ENCODE measurements at regions not wholly inside any gene's neighbourhood (a gene's known extent, or its start where the extent isn't known, plus 50 kb on each side); places are given as distances from the start of the nearest gene placed in this dataset.

DNA sequence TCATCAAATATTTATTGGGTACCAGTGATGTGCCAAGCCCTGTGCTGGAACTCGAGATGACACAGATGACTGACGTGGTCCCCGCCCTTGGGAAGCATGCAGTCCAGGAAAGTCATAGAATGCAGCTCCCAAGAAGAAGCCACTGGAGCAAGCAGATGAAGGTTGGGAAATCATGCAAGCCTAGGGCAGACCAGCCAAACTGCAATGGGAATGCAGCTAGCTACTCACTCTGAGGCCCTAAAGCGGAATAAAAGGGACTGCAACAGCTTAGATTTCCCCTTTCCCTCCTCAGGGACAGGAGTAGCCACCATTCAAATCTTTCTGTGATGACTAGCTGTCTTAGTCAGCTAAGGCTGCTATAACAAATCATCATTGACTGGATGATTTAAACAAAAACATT, 152.2 kb downstream of the MAFB start:
- no peaks in the 10 kb centered on the region for H3K27me3 ChIP-seq (ENCODE audit: low read length)
- H3K4me1 ChIP-seq (ENCODE audit: insufficient read depth, low read length) = no peaks in the 10 kb centered on the region
- H3K4me3 ChIP-seq (ENCODE audit: low read length) = no peak overlapping the region
- H3K36me3 ChIP-seq (ENCODE audit: low read depth, low read length) = no peaks in the 10 kb centered on the region
- H4K20me1 ChIP-seq (ENCODE audit: low read length) = no peaks in the 10 kb centered on the region
- TF ChIP-seq, protein P1, sequence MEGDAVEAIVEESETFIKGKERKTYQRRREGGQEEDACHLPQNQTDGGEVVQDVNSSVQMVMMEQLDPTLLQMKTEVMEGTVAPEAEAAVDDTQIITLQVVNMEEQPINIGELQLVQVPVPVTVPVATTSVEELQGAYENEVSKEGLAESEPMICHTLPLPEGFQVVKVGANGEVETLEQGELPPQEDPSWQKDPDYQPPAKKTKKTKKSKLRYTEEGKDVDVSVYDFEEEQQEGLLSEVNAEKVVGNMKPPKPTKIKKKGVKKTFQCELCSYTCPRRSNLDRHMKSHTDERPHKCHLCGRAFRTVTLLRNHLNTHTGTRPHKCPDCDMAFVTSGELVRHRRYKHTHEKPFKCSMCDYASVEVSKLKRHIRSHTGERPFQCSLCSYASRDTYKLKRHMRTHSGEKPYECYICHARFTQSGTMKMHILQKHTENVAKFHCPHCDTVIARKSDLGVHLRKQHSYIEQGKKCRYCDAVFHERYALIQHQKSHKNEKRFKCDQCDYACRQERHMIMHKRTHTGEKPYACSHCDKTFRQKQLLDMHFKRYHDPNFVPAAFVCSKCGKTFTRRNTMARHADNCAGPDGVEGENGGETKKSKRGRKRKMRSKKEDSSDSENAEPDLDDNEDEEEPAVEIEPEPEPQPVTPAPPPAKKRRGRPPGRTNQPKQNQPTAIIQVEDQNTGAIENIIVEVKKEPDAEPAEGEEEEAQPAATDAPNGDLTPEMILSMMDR (conservative IDR thresholded peaks at IDR 0.05; ENCODE audit: low read depth, low read length) = no peak
- TF ChIP-seq EZH2phosphoT487 (IDR thresholded peaks at IDR 0.05; ENCODE audit: borderline replicate concordance, low read length) (no peak), EZH2 (IDR thresholded peaks at IDR 0.05; ENCODE audit: low read length, unreplicated experiment) (no peak)
- ChIA-PET POLR2A (ENCODE audit: unreplicated experiment) (no interaction called here), CTCF (no interaction called here)
- no peak overlapping the region for H2AFZ ChIP-seq (ENCODE audit: low read length)
- no TSS peak for BruUV-seq (replicated peaks)
- H3K4me2 ChIP-seq (ENCODE audit: low read length) = no peak overlapping the region
- H3K27ac ChIP-seq (ENCODE audit: low read length) = no peak overlapping the region
- intact Hi-C loops (cut with micrococcal nuclease) = no loop called here
- ATAC-seq = no peak
- H3K9me2 ChIP-seq (replicated peaks; ENCODE audit: low read length) = no peaks in the 10 kb centered on the region
- no peak overlapping the region for H3K9ac ChIP-seq (ENCODE audit: low read length)
- peaks cover 9% of the 10 kb centered on the region; the same call in 1 of the 2 replicates for H3K9me3 ChIP-seq (ENCODE audit: low read length)
- no peak for DNase-seq
- H3F3A ChIP-seq (ENCODE audit: low read length, unreplicated experiment) = no peaks in the 10 kb centered on the region
- no peaks in the 10 kb centered on the region for H3K79me2 ChIP-seq (ENCODE audit: low read length)

DNA sequence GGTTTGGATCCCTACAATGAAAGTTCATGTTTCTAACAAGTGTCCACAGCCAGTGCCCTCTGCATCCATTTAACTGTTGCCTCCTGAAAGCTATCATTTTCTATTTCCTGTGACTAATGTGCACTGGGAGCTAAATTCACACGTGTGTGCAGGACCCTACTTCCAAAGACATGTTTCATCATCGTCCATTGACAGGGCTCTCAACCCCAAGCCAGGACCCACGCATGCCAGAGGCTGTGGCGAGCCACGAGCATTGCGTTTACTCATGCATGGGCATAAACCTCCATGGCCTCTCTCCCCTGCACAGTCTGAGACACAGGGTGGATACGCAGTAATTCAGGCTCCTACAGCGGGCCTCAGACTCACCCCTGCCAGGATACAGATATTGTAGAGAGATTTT, 153.2 kb downstream of the MAFB start:
- no TSS peak for BruUV-seq (replicated peaks)

DNA sequence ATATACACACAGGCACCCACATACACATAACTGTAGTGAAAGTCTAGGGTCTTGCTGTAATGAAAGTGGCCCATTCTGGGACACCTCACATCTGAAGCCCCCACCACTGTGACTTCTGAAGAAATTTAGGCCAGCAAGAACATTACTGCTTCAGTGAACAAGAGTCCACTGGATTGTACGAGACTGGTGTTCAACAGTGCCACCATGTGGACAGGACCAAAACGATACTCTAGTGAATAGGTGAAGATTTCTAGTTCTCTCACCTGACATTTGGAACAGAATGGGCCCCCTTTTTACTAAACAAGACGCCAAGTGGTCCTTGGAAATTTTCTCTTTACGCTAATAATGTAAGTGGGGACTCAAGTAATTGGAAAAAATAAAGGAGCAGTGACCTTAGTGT, 156.9 kb downstream of the MAFB start:
- H3K4me3 ChIP-seq (ENCODE audit: low read length) = no peak overlapping the region
- H3K27me3 ChIP-seq (ENCODE audit: low read length) = no peaks in the 10 kb centered on the region
- BruUV-seq (replicated peaks) = no TSS peak
- H3K9me3 ChIP-seq (ENCODE audit: low read length) = peaks cover 3% of the 10 kb centered on the region; the same call in 1 of the 2 replicates
- no peak for ATAC-seq
- H3K27ac ChIP-seq (ENCODE audit: low read length) = no peak overlapping the region
- H3K9me2 ChIP-seq (replicated peaks; ENCODE audit: low read length) = no peaks in the 10 kb centered on the region
- CTCF ChIA-PET = no interaction called here
- no peaks in the 10 kb centered on the region for H4K20me1 ChIP-seq (ENCODE audit: low read length)
- H3K36me3 ChIP-seq (ENCODE audit: low read depth, low read length) = no peaks in the 10 kb centered on the region
- DNase-seq = no peak
- no peaks in the 10 kb centered on the region for H3K4me1 ChIP-seq (ENCODE audit: insufficient read depth, low read length)
- H3F3A ChIP-seq (ENCODE audit: low read length, unreplicated experiment) = no peaks in the 10 kb centered on the region
- TF ChIP-seq, protein P1 (conservative IDR thresholded peaks at IDR 0.05; ENCODE audit: low read depth, low read length) = peak; percentile 51
- TF ChIP-seq EZH2phosphoT487 (IDR thresholded peaks at IDR 0.05; ENCODE audit: borderline replicate concordance, low read length) = no peak
- TF ChIP-seq EZH2 (IDR thresholded peaks at IDR 0.05; ENCODE audit: low read length, unreplicated experiment) = no peak
- H2AFZ ChIP-seq (ENCODE audit: low read length) = no peak overlapping the region
- intact Hi-C loops (cut with micrococcal nuclease) = no loop called here
- H3K4me2 ChIP-seq (ENCODE audit: low read length) = no peak overlapping the region
- POLR2A ChIA-PET (ENCODE audit: unreplicated experiment) = no interaction called here
- H3K79me2 ChIP-seq (ENCODE audit: low read length) = no peaks in the 10 kb centered on the region
- no peak overlapping the region for H3K9ac ChIP-seq (ENCODE audit: low read length)

More for the DNA sequence above, 153.2 kb downstream of the MAFB start:
- H3K27ac ChIP-seq (ENCODE audit: low read length) = no peak overlapping the region
- no peaks in the 10 kb centered on the region for H3K27me3 ChIP-seq (ENCODE audit: low read length)
- no peaks in the 10 kb centered on the region for H4K20me1 ChIP-seq (ENCODE audit: low read length)
- H3K4me2 ChIP-seq (ENCODE audit: low read length) = no peak overlapping the region
- DNase-seq = no peak
- CTCF ChIA-PET = no interaction called here
- intact Hi-C loops (cut with micrococcal nuclease) = no loop called here
- TF ChIP-seq, protein P1 (conservative IDR thresholded peaks at IDR 0.05; ENCODE audit: low read depth, low read length) = no peak
- TF ChIP-seq EZH2 (IDR thresholded peaks at IDR 0.05; ENCODE audit: low read length, unreplicated experiment) = no peak
- no peak for TF ChIP-seq EZH2phosphoT487 (IDR thresholded peaks at IDR 0.05; ENCODE audit: borderline replicate concordance, low read length)
- H3K79me2 ChIP-seq (ENCODE audit: low read length) = no peaks in the 10 kb centered on the region
- POLR2A ChIA-PET (ENCODE audit: unreplicated experiment) = no interaction called here
- no peaks in the 10 kb centered on the region for H3K4me1 ChIP-seq (ENCODE audit: insufficient read depth, low read length)
- no peak overlapping the region for H2AFZ ChIP-seq (ENCODE audit: low read length)
- no peak for ATAC-seq
- no peaks in the 10 kb centered on the region for H3K9me2 ChIP-seq (replicated peaks; ENCODE audit: low read length)
- no peak overlapping the region for H3K9ac ChIP-seq (ENCODE audit: low read length)
- H3K4me3 ChIP-seq (ENCODE audit: low read length) = no peak overlapping the region
- peaks cover 7% of the 10 kb centered on the region; the same call in 1 of the 2 replicates for H3K9me3 ChIP-seq (ENCODE audit: low read length)
- no peaks in the 10 kb centered on the region for H3F3A ChIP-seq (ENCODE audit: low read length, unreplicated experiment)
- no peaks in the 10 kb centered on the region for H3K36me3 ChIP-seq (ENCODE audit: low read depth, low read length)
